K562 (cell line): ENCODE measurements at regions not wholly inside any gene's neighbourhood (a gene's known extent, or its start where the extent isn't known, plus 50 kb on each side); places are given as distances from the start of the nearest gene placed in this dataset.
A peak's percentile ranks its signal among the peaks of the same experiment; 100 is the strongest.

Source experiments
- PHB2 ChIP-seq: fragments of 450-650 bp; IDR thresholded peaks from 2 replicates; pipeline ENCODE4 v1.6.1; 2017; ENCODE audit warnings: low read depth
- REST ChIP-seq, 2 experiments: fragments of 450-650 bp; formaldehyde crosslinking in 1 of 2; IDR thresholded peaks; 2 replicates each; pipeline versions ENCODE4 v1.4.0 to v1.6.1; 2014 to 2020; ENCODE audit warnings: mild to moderate bottlenecking in 2 of 2, borderline replicate concordance in 1 of 2, low read depth in 1 of 2
- TF ChIP-seq, protein P1 (sequence below): sonication (generic); formaldehyde crosslinking; IDR thresholded peaks from 2 replicates; pipeline ENCODE4 v1.9.0; 2022; ENCODE audit warnings: mild to moderate bottlenecking, missing genetic modification reagents

DNA sequence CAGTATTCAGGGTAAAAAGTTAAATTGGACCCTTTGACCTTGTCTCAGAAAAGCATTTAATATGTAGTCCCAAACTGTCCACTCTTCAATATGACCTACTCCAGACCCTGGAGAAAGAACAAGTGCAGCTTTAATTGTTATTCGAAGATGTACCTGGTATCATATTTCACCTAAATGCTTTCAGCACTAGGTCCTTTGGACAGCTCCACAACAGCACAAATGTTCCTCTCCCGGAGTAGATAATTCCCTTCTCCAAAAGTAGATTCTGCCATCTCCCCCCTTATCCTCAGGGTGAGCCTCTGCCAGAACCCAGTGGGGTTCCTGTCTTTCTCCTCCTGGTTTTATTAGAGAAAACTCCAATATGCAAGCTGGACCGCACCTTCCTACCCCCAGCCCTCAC lies 104.5 kb upstream of the AJAP1 start (continued):
- TF ChIP-seq REST (IDR thresholded peaks at IDR 0.05; ENCODE audit: borderline replicate concordance) (peak; percentile 97), REST (CRISPR knock-in tag; IDR thresholded peaks at IDR 0.05; ENCODE audit: low read depth) (peak; percentile 86), PHB2 (no peak)
- TF ChIP-seq, protein P1, sequence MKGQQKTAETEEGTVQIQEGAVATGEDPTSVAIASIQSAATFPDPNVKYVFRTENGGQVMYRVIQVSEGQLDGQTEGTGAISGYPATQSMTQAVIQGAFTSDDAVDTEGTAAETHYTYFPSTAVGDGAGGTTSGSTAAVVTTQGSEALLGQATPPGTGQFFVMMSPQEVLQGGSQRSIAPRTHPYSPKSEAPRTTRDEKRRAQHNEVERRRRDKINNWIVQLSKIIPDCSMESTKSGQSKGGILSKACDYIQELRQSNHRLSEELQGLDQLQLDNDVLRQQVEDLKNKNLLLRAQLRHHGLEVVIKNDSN (CRISPR knock-in tag), result no peak
